OCI-LY1 (cell line): ENCODE measurements at regions not wholly inside any gene's neighbourhood (a gene's known extent, or its start where the extent isn't known, plus 50 kb on each side); places are given as distances from the start of the nearest gene placed in this dataset.

Experiments used
- EZH2 ChIP-seq: fragments of 200-600 bp; sonication (generic), shearing (Covaris generic); IDR thresholded peaks from 2 replicates; pipeline ENCODE4 v1.8.0; 2017; ENCODE audit warnings: borderline replicate concordance, mixed run types, mild to moderate bottlenecking, antibody characterized with exemption, low read length, moderate library complexity, mixed read lengths
- TF ChIP-seq, protein P1 (sequence below): fragments of 200-600 bp; sonication (generic), shearing (Covaris generic); IDR thresholded peaks from 2 replicates; pipeline ENCODE4 v1.5.1; 2017; ENCODE audit warnings: mild to moderate bottlenecking, antibody characterized with exemption, low read length, moderate library complexity, mixed read lengths

DNA sequence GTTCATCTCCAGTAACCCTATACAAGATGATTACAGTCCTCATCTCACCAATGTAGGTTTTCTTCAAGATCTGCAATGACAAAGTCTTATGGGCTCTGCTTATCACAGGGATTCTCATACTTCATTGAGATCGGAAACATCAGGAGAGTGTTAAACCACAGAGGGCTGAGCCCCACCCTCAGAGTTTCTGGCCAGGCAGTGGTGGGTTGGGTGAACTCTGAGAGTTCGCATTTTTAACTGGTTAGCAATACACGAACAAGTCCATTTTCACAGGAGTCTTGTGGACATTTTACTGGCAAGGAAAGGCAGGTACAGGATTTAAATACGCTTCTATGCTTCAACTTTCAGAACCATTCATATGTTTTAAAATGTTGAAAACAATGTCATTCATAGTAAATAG lies 366.7 kb upstream of the ROBO2 start:
- TF ChIP-seq, protein P1, sequence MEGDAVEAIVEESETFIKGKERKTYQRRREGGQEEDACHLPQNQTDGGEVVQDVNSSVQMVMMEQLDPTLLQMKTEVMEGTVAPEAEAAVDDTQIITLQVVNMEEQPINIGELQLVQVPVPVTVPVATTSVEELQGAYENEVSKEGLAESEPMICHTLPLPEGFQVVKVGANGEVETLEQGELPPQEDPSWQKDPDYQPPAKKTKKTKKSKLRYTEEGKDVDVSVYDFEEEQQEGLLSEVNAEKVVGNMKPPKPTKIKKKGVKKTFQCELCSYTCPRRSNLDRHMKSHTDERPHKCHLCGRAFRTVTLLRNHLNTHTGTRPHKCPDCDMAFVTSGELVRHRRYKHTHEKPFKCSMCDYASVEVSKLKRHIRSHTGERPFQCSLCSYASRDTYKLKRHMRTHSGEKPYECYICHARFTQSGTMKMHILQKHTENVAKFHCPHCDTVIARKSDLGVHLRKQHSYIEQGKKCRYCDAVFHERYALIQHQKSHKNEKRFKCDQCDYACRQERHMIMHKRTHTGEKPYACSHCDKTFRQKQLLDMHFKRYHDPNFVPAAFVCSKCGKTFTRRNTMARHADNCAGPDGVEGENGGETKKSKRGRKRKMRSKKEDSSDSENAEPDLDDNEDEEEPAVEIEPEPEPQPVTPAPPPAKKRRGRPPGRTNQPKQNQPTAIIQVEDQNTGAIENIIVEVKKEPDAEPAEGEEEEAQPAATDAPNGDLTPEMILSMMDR, result no peak
- TF ChIP-seq EZH2, result no peak
